ENCODE measurements at regions not wholly inside any gene's neighbourhood (a gene's known extent, or its start where the extent isn't known, plus 50 kb on each side); places are given as distances from the start of the nearest gene placed in this dataset.

DNA sequence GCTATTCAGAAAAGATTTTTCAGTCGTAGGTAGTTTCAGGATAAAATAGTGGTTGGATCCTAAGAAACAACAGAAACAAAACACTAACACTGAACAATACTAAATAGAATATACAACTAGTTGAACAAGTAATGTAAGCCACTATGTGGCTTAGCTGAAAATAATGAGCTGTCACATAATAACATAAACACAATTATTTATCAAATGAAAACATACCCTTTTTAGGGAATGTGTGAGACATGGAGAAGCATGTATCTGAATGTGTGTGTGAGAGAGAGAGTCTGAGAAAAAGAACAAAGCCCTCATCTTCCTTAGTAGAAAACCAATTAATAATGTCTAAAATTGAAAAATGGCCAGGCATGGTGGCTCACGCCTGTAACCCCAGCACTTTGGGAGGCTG, 122.6 kb upstream of the LOC128125822 start:
- H3K4me3 ChIP-seq (ENCODE audit: low read length) = no peak overlapping the region
- TF ChIP-seq, protein P1, sequence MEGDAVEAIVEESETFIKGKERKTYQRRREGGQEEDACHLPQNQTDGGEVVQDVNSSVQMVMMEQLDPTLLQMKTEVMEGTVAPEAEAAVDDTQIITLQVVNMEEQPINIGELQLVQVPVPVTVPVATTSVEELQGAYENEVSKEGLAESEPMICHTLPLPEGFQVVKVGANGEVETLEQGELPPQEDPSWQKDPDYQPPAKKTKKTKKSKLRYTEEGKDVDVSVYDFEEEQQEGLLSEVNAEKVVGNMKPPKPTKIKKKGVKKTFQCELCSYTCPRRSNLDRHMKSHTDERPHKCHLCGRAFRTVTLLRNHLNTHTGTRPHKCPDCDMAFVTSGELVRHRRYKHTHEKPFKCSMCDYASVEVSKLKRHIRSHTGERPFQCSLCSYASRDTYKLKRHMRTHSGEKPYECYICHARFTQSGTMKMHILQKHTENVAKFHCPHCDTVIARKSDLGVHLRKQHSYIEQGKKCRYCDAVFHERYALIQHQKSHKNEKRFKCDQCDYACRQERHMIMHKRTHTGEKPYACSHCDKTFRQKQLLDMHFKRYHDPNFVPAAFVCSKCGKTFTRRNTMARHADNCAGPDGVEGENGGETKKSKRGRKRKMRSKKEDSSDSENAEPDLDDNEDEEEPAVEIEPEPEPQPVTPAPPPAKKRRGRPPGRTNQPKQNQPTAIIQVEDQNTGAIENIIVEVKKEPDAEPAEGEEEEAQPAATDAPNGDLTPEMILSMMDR (conservative IDR thresholded peaks at IDR 0.05; ENCODE audit: low read depth, low read length) = no peak
- no peak for DNase-seq (ENCODE audit: low read depth)

DNA sequence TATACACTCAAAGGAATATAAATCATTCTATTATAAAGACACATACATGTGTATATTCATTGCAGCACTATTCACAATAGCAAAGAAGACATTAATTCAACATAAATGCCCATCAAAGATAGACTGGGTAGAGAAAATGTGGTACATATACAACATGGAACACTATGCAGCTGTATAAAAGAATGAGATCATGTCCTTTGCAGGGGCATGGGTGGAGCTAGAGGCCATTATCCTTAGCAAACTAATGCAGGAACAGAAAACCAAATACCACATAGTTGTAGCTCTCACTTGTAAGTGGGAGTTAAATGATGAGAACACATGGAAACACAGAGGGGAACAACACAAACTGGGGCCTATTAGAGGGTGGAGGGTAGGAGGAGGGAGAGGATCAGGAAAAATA, 121.0 kb upstream of the LOC128125822 start:
- H3K4me3 ChIP-seq (ENCODE audit: low read length) = no peak overlapping the region
- DNase-seq (ENCODE audit: low read depth) = no peak
- TF ChIP-seq, protein P1 (conservative IDR thresholded peaks at IDR 0.05; ENCODE audit: low read depth, low read length) = no peak

DNA sequence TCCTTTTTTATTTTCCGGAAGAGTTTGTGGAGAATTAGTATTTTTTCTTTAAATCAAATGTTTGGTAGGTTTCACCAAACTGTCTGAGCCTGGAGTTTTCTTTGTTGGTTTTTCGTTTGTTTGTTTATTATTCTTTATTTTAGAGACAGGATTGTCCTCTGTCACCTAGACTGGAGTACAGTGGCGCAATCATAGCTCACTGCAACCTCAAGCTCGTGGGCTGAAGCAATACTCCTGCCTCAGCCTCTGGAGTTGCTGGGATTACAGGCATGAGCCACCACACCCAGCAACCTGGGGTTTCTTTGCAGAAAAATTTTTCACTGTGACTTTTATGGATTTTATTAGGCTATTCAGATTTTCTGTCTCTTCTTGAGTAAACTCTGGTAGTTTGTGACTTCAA, 120.2 kb upstream of the LOC128125822 start:
- TF ChIP-seq, protein P1 (conservative IDR thresholded peaks at IDR 0.05; ENCODE audit: low read depth, low read length) = no peak
- DNase-seq (ENCODE audit: low read depth) = no peak
- H3K4me3 ChIP-seq (ENCODE audit: low read length) = no peak overlapping the region

DNA sequence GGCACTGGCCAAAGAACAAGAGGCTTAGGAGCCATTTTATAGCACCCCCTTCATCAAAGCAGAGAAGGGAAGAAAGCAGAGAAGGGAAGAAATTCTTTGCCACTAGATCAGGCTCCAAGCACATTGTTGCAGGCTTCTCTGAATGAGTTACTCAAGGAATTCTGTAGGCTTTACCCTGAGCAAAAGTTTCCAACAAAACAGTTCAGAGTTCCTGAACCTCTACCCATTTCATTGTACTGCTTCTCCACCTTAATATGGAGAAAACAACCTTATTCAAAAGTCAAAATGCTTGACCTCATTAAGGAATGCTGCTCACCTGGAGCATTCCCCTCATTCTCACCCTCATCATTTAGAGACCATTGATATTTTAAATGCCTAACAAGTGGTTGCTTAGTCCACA, 115.5 kb upstream of the LOC128125822 start:
- TF ChIP-seq, protein P1 (conservative IDR thresholded peaks at IDR 0.05; ENCODE audit: low read depth, low read length) = no peak
- DNase-seq (ENCODE audit: low read depth) = no peak
- no peak overlapping the region for H3K4me3 ChIP-seq (ENCODE audit: low read length)

DNA sequence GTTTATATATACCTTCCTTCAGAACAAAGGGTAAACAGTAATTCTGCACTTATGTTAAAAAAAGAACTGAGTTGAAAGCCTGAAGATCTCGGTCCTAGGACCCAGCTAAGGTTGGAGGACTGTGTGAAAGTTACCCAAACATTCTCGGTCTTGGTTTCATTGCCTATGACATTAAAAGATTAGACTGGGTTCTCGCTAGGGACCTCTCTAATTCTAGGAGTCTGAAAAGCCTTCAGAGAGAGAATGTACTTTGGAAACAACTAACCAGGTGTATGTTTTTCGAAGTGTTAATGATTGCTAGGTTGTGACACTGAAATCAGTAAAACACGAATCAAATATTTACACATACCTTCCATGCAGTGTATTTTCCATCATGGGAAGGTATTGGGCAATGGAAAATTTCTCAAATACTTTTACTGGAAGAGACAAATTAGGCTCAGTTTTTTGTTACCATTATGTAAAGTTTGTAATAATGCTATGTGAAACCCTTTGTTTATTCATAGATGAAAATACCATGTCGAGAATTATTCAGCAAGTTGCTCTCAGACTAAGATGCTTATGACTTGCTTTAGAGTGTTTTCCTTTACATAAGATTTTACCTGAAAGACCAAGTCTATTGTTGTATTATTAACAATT, 113.7 kb upstream of the LOC128125822 start:
- DNase-seq (ENCODE audit: low read depth) = no peak
- TF ChIP-seq, protein P1 (conservative IDR thresholded peaks at IDR 0.05; ENCODE audit: low read depth, low read length) = no peak
- no peak overlapping the region for H3K4me3 ChIP-seq (ENCODE audit: low read length)

DNA sequence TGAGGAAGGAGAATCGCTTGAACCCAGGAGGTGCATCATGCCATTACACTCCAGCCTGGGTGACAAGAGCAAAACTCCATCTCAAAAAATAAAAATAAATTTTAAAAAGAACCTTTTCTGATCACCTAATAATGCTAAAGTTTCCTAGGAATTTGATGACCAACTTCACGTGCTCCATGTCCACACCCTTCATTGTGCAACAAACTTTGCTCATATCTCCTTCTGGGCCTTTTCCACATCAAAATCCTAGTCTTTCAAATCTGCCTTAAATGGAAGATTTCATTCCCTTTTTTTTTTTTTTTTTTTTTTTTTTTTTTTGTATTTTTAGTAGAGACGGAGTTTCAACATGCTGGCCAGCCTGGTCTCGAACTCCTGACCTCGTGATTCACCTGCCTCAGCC, 112.5 kb upstream of the LOC128125822 start:
- no peak overlapping the region for H3K4me3 ChIP-seq (ENCODE audit: low read length)
- TF ChIP-seq, protein P1 (conservative IDR thresholded peaks at IDR 0.05; ENCODE audit: low read depth, low read length) = no peak
- DNase-seq (ENCODE audit: low read depth) = no peak

DNA sequence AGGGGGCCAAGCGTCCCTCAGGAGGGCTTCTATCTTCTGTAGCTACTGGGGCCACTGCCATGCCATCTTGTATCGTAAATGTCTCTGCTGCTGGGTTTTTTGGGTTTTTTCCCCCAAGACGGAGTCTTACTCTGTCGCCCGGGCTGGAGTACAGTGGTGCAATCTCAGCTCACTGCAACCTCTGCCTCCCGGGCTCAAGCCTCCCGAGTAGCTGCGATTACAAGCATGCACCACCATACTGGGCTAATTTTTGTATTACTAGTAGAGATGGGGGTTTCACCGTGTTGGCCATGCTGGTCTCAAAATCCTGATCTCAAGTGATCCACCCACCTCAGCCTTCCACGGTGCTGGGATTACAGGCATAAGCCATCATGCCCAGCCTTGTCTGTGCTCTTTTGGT, 111.3 kb upstream of the LOC128125822 start:
- TF ChIP-seq, protein P1 (conservative IDR thresholded peaks at IDR 0.05; ENCODE audit: low read depth, low read length) = no peak
- no peak for DNase-seq (ENCODE audit: low read depth)
- H3K4me3 ChIP-seq (ENCODE audit: low read length) = no peak overlapping the region
